NCI-H2107 (cell line): ENCODE measurements at regions not wholly inside any gene's neighbourhood (a gene's known extent, or its start where the extent isn't known, plus 50 kb on each side); places are given as distances from the start of the nearest gene placed in this dataset.

ENCODE experiments used
- DNase-seq: peaks from one replicate; lab custom pipeline; 2025; lab: John Stamatoyannopoulos, UW

DNA sequence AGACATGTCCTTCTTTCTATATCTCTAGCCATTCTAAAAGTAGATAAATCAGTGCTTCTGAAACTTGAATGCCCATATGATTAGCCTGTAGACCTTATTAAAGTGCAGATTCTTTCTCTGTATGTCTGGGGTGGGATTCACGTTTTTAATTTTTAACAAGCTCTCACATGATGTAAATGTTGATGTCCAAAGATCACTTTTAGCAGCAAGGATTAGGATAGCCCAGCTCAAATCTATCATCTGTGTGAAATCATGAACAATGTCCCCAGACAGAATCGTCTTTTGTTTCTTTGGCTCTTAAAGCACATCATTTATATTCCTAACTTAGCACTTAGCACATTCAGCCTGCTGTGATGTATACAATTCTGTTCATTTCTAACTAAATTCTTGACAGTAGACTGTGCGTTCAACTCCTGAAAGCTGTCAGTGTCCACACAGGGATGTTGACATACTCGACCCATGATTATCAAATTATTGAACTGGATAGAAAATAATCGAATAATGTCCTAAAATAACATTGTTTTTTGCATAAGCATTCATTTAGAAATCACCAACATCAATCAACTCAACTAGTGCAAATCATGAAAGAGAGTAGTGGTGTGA, 102.1 kb upstream of the MLIP start:
- DNase-seq, result no peak

DNA sequence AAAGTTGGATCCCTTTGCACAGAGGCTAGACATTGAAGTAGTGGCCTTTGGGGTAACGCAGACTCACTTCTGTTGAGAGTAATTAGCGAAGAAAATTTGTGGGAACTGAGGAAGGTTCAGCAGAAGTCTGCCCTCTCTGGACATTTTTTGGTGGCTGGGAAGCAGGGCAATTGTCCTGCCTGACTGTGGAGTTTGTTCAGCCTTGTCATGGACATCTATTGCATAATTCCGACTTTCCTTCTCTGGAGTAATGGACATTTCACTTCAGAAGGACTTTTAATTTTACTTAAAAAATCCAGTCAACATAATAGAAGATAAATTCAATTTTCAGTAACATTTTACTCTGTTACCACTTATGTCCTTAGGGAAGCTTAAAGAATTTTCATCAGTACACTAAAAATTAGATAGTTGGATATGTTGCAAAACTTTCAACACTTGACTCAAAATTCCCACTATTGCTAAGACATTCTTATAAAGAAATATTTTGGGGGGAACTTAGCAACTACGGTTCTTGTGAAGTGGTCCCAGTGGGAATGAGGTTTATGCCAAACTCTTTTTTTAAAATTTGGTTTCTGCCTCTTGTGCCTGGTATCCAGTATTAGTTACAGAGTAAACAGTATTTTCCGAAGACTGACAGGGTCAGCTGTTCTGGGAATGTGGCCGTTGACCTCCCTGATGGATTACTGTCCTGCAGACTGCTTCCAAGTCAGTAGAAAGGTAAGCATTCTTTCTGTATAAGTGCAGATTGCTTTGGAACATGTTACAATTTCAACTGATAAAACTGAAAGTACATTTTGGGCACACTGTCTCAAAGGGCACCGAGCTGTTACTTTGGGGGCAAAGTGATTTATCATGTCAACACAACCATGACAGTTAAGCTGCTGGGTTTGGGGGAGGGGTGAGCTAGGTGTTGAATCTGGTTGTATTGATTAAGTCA, 100.6 kb upstream of the MLIP start:
- DNase-seq, result no peak

DNA sequence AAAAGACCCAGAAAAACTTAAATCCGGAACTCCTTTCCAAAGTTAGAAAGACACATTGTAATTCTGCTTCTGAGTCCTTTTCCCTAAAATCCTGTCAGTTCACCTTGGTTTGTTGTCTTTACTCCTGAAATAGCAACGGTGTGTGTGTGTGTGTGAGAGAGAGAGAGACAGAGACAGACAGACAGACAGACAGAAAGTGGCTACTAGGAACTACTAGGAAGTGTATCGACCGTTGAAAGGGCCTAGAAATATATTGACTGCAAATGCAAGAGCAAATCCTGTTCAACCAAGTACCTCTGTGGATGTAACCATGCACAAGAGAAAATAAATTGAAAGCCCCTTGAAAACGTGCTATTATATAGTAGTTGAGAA, 100.0 kb upstream of the MLIP start:
- DNase-seq, result no peak

DNA sequence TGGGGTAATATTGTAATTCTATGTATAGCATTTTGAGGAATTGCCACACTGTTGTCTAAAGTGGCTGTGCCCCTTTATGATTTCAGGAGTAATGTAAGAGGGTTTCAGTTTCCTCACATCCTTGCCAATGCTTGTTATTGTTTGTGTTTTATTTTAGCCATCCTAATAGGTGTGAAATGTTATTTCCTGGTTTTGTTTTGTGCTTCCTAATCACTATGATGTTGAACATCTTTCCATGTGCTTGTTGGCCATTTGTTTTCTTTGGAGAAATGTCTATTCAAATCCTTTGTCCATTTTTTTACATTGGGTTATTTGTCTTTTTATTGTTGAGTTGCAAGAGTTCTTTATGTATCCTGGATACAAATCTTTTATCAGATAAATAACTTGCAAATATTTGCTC, 97.3 kb upstream of the MLIP start:
- DNase-seq, result no peak

DNA sequence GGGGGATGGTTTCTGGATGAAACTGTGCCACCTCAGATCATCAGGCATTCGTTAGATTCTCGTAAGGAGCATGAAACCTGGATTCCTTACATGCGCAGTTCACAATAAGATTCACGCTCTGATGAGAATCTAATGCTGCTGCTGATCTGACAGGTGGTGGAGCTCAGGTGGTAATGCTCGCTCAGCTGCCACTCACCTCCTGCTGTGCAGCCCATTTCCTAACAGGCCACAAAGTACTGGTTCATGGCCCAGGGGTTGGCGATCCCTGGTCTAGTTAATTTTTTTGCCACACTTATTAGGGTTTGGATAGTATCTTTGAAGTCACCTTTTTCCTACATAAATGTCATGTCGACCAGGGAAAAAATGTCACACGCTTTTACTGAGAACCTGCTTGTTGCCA, 96.8 kb upstream of the MLIP start:
- DNase-seq, result no peak

DNA sequence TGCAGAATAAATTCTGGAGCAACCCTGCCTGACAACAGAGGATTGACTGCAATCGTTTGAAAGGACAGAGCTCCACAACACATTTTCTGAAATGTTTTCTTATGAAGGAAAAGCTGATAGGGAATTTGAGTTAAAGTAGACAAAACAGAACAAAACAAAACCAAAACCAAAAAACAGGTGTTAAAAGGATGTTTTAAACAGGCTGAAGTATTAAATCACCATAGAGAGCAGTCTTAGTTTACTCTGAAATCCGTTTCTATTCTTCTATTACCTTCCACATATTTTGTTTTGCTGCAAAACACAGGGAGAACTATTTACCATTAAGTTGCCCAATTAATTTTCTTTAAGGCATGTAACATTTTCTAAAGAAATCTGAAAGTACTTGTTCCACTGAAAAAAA, 93.4 kb upstream of the MLIP start:
- no peak for DNase-seq

DNA sequence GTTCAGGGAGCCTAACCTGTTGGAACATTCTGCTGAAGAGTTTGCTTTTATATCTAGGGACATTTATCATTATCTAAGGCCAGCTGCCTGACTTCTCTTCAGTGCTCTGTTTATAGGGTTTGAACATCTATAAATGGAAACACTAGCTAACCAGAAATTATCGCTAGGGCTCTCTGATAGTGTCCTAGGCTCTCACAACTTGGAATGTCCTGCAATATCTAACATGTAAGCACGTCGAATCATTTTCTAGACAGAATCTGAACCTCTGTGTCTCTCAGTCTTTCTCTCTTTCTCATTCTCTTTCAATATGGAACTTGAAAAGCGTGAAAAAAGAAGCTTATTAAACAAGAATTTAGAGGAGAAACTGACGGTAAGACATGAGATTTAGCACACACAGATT, 92.5 kb upstream of the MLIP start:
- no peak for DNase-seq

DNA sequence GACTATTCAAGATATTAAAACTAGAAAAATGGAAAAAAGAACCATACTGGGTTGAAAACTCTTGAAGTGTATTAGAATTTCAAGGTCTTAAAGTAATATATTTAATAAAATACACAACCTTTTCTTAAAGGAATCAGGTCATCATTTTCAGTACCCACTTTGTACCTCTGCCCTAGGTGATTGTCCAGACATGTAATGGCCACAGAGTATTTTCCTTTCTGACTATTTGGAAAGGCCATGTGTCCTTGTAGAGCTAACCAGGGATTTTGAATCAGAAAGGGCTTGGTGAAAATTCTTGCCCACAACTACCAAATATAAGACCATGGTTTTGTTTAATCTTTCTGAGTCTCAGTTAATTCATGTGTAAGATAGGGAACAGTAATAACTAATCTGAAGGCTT, 91.4 kb upstream of the MLIP start:
- DNase-seq, result no peak

DNA sequence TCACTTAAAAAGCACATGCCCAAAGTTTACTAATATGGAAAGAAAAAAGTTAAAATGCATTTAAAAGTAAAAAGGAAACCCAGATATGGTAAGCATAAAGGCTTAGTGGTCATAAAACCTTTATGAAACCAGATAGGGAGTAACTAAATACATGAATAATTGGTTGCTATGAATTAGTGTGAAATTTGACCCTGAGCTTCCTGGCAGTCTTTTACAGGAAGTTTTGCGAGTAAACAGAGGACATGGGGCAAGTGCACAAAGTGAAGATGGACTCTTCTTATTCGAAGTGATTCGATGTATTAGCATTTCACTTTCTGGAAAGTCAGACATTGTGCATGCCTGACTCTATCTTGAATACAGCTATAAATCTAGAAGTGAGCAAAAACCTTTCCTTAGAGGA, 90.9 kb upstream of the MLIP start:
- DNase-seq, result no peak

DNA sequence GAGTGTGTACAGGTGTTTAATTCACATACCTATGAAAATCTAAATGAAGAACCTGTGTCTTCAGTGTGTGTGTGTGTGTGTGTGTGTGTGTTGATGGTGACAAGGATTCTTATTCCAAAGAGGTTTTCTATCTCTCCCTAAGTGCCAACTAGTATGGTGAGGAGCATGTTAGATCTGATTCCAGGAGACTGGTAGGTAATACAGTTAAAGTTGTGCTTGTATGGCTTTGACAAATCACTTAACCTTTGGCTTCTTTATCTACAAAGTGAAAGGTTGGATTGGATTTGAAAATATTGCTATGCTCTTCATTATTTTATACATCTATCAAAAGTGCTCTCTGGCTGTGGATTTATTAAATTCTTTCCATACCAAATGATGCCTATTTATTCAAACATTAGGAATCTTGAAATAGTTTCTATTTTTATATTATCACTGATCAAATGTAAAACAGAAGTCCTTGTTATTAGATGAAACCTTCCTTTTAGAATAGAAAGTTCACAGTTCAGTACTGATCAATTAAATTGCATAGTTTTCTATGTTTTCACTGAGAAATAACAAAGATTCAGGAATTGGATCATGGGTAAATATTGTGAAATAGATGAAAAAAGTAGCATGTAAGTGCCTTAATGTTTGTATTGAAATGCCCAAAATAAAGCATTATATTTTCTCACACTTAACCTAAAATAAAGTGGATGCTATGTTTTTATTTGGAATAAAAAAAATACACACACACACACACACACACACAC, 84.4 kb upstream of the MLIP start:
- DNase-seq, result no peak

DNA sequence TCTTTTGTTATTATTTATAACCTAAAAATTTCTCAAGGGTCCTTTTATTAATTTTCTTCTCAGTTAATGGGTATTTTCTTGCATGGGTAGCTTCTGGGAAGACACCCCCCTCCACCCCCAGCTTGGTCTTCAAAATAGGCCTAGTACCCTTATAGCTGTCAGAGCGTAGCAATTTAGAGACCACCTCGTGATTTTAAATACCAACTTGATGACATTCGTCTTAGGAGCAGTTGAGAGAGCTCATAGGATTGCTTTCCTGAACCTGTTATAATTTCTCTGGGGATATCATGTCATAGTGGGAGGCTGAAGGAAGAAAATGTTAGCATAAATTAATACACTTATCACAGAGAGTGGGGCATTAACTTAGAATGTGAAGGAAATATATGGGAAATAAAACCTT, 83.1 kb upstream of the MLIP start:
- no peak for DNase-seq

DNA sequence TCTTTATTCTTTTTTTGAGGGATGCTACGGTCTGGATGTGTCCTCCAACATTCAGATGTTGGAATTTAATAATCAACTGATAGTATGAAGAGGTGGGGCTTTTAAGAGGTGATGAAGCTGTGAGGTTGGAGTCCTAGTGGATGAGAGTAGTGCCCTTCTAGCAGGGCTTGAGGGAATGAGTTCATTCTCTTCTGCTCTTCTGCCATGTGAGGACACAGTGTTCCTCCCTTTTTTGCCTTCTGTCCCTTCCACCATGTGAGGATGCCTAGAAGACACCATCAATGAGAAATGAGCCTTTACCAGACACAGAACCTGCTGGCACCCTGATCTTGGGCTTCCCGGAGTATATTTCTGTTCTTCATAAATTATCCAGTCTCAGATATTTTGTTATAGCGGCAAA, 82.1 kb upstream of the MLIP start:
- DNase-seq, result no peak

DNA sequence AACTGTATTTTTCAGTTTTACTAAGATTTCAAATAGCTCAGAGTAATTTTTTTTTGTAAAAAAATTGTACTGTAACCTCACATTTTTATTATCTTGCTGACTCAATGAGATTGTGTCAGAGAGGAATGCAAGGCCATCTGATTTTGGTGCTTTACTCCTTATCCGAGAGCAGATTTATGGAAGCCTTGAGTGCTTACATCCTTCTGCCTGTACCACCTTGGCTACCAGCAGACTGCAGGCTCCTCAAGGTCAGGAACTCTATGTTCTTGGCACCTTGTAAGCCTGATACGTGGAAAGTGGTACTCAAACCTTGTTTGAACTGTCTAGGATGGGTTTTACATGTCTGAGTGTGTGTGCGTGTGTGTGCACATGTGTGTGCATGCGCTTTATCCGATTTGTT, 80.1 kb upstream of the MLIP start:
- DNase-seq, result no peak

DNA sequence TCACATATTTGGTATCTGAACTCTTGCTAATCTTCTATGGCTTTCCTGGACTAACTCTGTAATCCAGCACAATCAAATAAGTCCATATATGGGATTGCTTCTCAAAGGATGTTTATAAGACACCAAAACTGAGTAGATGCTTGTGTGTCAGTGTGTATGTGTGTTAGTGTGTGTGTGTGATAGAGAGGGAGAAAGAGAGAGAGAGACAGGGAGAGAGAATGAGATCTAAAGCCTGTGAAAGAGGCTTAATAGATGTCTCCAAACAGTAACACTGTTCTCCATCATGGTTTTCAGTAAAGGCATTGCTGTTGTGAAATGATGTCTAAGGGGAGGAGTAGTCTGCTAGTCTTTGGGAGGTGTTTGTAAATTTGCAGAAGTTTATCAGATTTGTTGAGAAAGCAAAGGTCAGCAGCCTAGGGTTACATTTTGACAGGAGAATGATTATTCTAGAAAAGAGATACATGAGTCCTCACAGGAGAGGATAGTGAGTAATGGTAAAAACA, 73.9 kb upstream of the MLIP start:
- no peak for DNase-seq

DNA sequence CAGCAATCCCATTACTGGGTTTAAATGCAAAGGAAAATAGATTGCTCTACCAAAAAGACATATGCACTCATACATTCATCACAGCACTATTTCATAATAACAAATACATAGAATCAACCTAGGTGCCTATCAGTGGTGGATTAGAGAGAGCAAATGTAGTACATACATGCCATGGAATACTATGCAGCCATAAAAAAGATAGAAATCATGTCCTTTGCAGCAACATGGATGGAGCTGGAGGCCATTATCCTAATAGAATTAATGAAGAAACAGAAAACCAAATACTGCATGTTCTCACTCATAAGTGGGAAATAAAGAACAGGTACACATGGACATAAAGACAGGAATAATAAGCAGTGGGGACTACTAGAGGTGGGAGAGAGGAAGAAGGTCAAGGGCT, 70.7 kb upstream of the MLIP start:
- DNase-seq, result no peak

DNA sequence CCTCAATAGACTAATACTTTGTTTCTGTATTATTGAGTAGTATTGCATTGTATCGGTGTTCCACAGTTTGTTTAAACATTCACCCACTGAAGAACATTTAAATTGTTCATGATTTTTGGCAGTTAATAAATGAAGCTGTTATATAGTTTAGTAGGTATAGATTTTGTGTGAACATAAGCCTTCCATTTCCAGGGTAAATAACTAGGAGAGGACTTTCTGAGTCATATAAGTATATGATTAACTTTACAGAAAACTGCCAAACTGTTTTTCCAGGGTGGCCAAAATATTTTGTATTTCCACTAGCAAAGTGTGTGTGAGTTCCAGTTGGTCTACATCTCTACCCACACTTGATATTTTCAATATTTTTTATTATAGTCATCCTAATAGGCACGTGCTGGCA, 70.0 kb upstream of the MLIP start:
- DNase-seq, result no peak

DNA sequence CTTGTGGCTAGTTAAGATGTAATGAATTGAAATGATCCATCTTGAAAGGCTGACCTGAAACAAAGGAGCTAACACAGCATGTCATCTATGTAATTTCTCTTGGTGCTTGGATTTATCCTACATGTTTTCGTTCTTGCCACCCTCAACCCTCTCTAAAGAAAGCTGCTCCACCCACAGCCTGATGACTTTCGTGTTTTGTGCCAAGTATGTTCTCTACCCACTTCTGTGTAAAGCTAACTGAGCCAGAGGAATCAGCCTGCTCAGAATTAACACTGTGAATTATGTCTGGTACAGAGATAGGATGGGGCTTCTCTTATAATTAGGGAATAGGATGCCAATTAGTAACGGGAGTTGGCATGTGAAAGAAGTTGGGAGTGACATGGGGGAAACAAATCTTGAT, 67.9 kb upstream of the MLIP start:
- no peak for DNase-seq

DNA sequence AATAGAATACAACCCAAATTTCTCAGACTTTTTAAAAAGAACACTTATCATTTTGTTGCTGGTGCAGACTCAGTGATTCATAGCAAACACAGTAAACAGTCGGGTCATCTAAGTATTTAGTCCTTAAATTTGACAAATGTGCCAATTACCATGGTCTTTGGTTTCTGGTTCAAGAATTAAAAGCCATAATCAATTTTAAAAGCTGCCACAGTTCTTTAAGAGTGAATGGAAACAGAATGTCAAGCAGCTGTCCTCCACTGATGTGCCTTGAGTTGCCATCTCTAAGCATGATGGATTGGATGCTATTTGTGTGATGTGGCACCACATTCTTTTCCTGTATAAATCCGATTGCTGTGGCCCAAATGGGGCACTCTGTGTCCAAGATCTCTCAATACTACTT, 67.2 kb upstream of the MLIP start:
- no peak for DNase-seq

DNA sequence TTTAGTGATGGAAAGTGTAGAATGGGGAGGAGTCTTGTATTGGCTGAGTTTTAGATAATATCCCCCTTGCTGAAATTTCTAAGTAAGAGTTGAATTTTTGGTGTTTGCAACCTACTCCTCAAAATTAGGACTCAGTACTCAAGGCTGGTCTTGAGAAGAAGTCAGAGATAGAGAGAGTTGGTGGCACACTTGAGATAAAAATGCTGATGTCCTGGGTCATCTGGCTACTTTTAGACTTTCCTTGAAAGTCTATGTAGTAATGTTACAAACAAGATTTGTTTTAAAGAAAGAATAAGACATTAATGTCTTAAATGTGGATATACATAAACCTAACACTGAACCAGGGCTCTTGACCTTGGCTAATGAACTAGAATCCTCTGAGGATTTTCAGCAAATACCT, 62.5 kb upstream of the MLIP start:
- DNase-seq, result no peak

DNA sequence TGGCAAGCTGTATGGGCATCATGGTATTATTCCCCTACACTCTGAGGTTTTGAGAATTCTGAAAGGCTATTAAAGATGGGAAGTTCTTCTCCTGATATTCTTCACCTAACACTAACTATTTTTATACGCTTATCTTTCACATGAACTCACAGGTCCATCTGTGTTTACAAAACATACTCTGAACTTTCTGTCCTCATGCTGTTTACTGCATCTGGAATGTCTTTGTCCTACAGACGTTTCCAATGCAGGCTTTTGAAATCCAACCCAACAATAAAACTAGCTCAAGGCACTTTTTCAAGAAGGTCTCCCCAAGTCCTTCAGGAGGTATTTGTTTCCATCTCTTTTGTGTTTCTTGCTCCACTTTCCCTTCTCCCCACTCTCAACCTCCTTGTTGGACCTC, 60.5 kb upstream of the MLIP start:
- no peak for DNase-seq

DNA sequence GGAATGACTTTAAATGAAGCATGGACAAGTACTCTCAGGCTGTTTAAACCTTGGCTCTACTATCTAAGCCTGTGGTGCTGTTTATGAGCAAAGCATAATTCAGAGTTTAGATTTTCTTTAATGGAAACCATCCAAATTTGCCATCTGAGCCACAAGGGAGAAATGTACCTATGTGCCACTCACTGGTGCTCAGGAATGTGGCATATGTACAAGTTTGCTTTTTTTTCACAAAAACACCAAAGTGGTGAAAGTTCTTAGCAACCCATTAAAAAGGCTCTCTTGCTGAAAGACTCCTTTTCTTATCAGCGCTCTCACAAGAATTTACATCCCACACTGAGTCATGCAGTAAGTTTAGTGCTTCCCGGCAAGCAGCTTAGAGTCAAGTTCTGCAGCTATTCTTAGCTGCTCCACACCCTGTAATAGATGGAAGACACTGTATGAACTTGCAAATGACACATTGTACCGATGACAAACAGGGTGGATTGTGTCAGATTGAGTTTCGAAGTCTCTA, 57.3 kb upstream of the MLIP start:
- no peak for DNase-seq

DNA sequence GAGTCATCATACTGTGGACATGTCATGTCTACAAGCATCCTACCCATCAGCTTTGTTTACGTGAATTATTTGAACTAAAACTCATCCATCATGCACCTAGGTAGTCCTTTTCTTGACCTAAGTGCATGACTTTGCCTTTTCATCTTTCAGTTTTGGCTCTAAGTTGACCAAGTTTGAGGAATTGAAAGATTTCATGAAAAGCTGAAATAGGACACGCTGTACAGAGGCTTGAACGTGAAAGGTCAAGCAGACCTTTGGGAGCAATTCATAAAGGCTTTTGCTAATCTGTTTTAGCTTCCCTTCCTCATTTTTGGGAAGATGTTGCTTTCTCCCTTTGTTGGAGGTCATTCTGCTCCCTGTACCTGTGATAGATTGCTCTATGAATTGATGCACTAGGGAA, 55.1 kb upstream of the MLIP start:
- DNase-seq, result no peak

DNA sequence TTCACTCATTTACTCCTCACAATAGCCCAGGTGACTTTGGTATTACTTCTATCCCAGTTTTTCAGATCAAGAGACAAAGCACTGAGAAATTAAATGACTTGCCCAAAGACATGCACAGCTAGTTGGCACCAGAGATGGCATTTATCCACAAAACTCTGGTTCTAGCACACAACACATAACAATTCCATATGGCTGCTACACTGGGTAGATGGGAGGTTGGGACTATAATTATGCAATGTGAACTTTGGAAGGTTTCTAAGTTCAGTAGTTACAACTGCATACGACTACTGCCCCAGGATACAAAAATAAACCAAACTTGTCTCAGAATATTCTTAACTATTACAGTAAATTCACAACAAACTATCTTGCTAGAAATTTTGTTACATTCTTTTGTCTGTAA, 54.2 kb upstream of the MLIP start:
- no peak for DNase-seq
